ENCODE measurements at regions not wholly inside any gene's neighbourhood (a gene's known extent, or its start where the extent isn't known, plus 50 kb on each side); places are given as distances from the start of the nearest gene placed in this dataset.

DNA sequence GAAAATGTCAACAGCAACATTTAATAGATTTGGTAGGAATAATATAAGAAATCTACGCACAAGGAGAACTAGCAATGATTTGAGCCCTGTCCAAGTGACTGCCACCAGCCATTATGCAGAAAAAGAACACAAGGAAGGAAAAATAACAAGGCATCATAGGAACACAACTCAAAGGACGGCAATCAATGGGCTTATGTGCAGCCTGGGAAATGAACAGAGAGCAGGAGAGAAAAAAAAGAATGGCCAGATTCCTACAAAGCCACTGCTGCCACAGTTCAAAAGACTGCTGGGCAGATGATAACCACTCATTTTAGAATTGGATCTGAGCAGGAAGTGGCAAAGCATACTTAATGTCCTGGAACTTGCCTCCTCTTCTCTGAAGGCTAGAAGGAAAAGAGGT is 274.3 kb upstream of the CAMK1G start:
- Histone ChIP-seq H3K4ac (ENCODE audit: low read depth in 1 of 2, low read length in 2 of 2) (no peak overlapping the region), H2BK120ac (ENCODE audit: low read depth, low read length) (no peak overlapping the region), H2BK5ac (ENCODE audit: low read depth, low read length, poor library complexity, severe bottlenecking) (no peak overlapping the region), H4K8ac (ENCODE audit: low read length) (no peak overlapping the region), H3K23ac (ENCODE audit: low read length in 2 of 2) (no peak overlapping the region), H3K79me1 (replicated peaks; ENCODE audit: low read length, poor library complexity, severe bottlenecking) (no peaks in the 10 kb centered on the region), H2AK5ac (ENCODE audit: low read length, severe bottlenecking) (no peak overlapping the region), H3K4me2 (ENCODE audit: low read length, poor library complexity, severe bottlenecking) (no peak overlapping the region), H3K36me3 (ENCODE audit: control insufficient read depth in 1 of 2, insufficient read depth in 2 of 2, low read depth in 1 of 2, low read length in 2 of 2) (no peaks in the 10 kb centered on the region), H3K14ac (ENCODE audit: low read length in 2 of 2) (no peak overlapping the region), H3K4me1 (ENCODE audit: control insufficient read depth, insufficient read depth, low read depth, low read length) (no peaks in the 10 kb centered on the region), H3K9ac (ENCODE audit: low read length) (no peak overlapping the region), H3K9me3 (ENCODE audit: control insufficient read depth, low read length) (no peaks in the 10 kb centered on the region), H4K91ac (ENCODE audit: low read length) (no peak overlapping the region), H3K27me3 (ENCODE audit: control insufficient read depth in 1 of 2, insufficient read depth in 1 of 2, low read length in 2 of 2) (peaks cover 7 to 60% of the 10 kb centered on the region in 2 experiments), H3K27ac (ENCODE audit: low read length, poor library complexity, severe bottlenecking) (no peak overlapping the region), H2BK12ac (ENCODE audit: low read length in 2 of 2) (no peak overlapping the region), H2BK15ac (ENCODE audit: low read depth, poor library complexity, severe bottlenecking) (no peak overlapping the region), H3K18ac (ENCODE audit: low read depth in 1 of 2, low read length in 2 of 2) (no peak overlapping the region), H3K4me3 (ENCODE audit: insufficient read depth in 1 of 2, low read depth in 1 of 2, low read length in 2 of 2) (no peak overlapping the region), H2AFZ (ENCODE audit: low read depth, low read length) (no peak overlapping the region)
- WGBS: 80% methylated on average over 1 of the region's 2 CpGs
- no peak for DNase-seq

DNA sequence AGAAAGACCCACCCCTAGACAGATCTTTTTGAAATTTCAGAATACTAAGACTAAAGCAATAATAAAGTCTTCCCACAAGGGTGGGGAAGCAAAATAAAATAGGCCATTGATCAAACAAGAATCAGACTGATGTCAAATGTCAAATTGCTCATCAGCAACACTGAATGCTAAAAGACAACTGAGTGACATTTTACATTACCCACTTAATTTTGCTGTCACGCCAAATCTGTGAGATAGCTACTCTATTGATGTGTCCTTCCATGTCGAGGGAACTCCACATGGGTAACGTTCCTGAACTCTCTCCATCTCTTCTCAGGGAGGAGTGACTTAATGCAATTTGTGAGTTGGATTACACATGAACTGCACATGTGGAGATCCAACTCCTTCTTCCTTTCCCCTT is 271.7 kb upstream of the CAMK1G start:
- DNase-seq: no peak
- 82% methylated on average over 3 of the region's 3 CpGs for WGBS
- Histone ChIP-seq H3K18ac (ENCODE audit: low read depth in 1 of 2, low read length in 2 of 2) (no peak overlapping the region), H3K4me2 (ENCODE audit: low read length, poor library complexity, severe bottlenecking) (no peak overlapping the region), H4K8ac (ENCODE audit: low read length) (no peak overlapping the region), H3K9me3 (ENCODE audit: control insufficient read depth, low read length) (no peaks in the 10 kb centered on the region), H2BK12ac (ENCODE audit: low read length in 2 of 2) (no peak overlapping the region), H2AFZ (ENCODE audit: low read depth, low read length) (no peak overlapping the region), H2BK5ac (ENCODE audit: low read depth, low read length, poor library complexity, severe bottlenecking) (no peak overlapping the region), H3K36me3 (ENCODE audit: control insufficient read depth in 1 of 2, insufficient read depth in 2 of 2, low read depth in 1 of 2, low read length in 2 of 2) (no peaks in the 10 kb centered on the region), H3K79me1 (replicated peaks; ENCODE audit: low read length, poor library complexity, severe bottlenecking) (no peaks in the 10 kb centered on the region), H3K4ac (ENCODE audit: low read depth in 1 of 2, low read length in 2 of 2) (no peak overlapping the region), H3K23ac (ENCODE audit: low read length in 2 of 2) (no peak overlapping the region), H3K9ac (ENCODE audit: low read length) (no peak overlapping the region), H3K27ac (ENCODE audit: low read length, poor library complexity, severe bottlenecking) (no peak overlapping the region), H2BK15ac (ENCODE audit: low read depth, poor library complexity, severe bottlenecking) (no peak overlapping the region), H3K4me1 (ENCODE audit: control insufficient read depth, insufficient read depth, low read depth, low read length) (no peaks in the 10 kb centered on the region), H4K91ac (ENCODE audit: low read length) (no peak overlapping the region), H3K27me3 (ENCODE audit: control insufficient read depth in 1 of 2, insufficient read depth in 1 of 2, low read length in 2 of 2) (peaks cover 8 to 46% of the 10 kb centered on the region in 2 experiments), H2AK5ac (ENCODE audit: low read length, severe bottlenecking) (no peak overlapping the region), H3K14ac (ENCODE audit: low read length in 2 of 2) (no peak overlapping the region), H2BK120ac (ENCODE audit: low read depth, low read length) (no peak overlapping the region), H3K4me3 (ENCODE audit: insufficient read depth in 1 of 2, low read depth in 1 of 2, low read length in 2 of 2) (no peak overlapping the region)

DNA sequence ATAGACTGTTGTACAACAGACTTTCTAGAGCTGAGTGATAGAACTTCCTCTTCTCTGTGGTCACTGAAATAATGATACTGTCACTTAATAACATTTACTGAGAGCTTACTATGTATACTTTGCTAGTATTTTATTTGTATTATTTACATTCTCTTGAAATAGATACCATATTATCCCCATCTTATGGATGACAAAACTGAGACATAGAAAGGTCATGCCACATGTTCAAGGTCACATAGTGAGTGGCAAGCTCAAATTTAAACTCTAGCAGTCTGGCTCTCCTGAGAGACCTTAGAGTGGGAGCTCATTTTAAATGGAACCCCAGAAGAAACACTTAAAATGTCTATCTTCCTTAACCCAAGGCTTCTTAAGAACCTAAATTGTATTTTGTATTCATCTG is 266.6 kb upstream of the CAMK1G start:
- no peak overlapping the region for H2AFZ ChIP-seq (ENCODE audit: low read depth, low read length)
- no peak overlapping the region for H2AK5ac ChIP-seq (ENCODE audit: low read length, severe bottlenecking)
- no peak overlapping the region for H2BK15ac ChIP-seq (ENCODE audit: low read depth, poor library complexity, severe bottlenecking)
- H2BK12ac ChIP-seq (ENCODE audit: low read length in 2 of 2): no peak overlapping the region
- H3K4me2 ChIP-seq (ENCODE audit: low read length, poor library complexity, severe bottlenecking): no peak overlapping the region
- no peak overlapping the region for H3K27ac ChIP-seq (ENCODE audit: low read length, poor library complexity, severe bottlenecking)
- H3K9ac ChIP-seq (ENCODE audit: low read length): no peak overlapping the region
- H3K79me1 ChIP-seq (replicated peaks; ENCODE audit: low read length, poor library complexity, severe bottlenecking): no peaks in the 10 kb centered on the region
- H3K4me3 ChIP-seq (ENCODE audit: insufficient read depth in 1 of 2, low read depth in 1 of 2, low read length in 2 of 2): no peak overlapping the region
- peaks cover 8 to 10% of the 10 kb centered on the region in 2 experiments for H3K27me3 ChIP-seq (ENCODE audit: control insufficient read depth in 1 of 2, insufficient read depth in 1 of 2, low read length in 2 of 2)
- H4K8ac ChIP-seq (ENCODE audit: low read length): no peak overlapping the region
- no peak overlapping the region for H3K23ac ChIP-seq (ENCODE audit: low read length in 2 of 2)
- no peak for DNase-seq
- H4K91ac ChIP-seq (ENCODE audit: low read length): no peak overlapping the region
- H3K36me3 ChIP-seq (ENCODE audit: control insufficient read depth in 1 of 2, insufficient read depth in 2 of 2, low read depth in 1 of 2, low read length in 2 of 2): no peaks in the 10 kb centered on the region
- H3K4ac ChIP-seq (ENCODE audit: low read depth in 1 of 2, low read length in 2 of 2): no peak overlapping the region
- no peak overlapping the region for H3K18ac ChIP-seq (ENCODE audit: low read depth in 1 of 2, low read length in 2 of 2)
- no peak overlapping the region for H2BK5ac ChIP-seq (ENCODE audit: low read depth, low read length, poor library complexity, severe bottlenecking)
- no peaks in the 10 kb centered on the region for H3K9me3 ChIP-seq (ENCODE audit: control insufficient read depth, low read length)
- no peak overlapping the region for H2BK120ac ChIP-seq (ENCODE audit: low read depth, low read length)
- no peaks in the 10 kb centered on the region for H3K4me1 ChIP-seq (ENCODE audit: control insufficient read depth, insufficient read depth, low read depth, low read length)
- no peak overlapping the region for H3K14ac ChIP-seq (ENCODE audit: low read length in 2 of 2)

DNA sequence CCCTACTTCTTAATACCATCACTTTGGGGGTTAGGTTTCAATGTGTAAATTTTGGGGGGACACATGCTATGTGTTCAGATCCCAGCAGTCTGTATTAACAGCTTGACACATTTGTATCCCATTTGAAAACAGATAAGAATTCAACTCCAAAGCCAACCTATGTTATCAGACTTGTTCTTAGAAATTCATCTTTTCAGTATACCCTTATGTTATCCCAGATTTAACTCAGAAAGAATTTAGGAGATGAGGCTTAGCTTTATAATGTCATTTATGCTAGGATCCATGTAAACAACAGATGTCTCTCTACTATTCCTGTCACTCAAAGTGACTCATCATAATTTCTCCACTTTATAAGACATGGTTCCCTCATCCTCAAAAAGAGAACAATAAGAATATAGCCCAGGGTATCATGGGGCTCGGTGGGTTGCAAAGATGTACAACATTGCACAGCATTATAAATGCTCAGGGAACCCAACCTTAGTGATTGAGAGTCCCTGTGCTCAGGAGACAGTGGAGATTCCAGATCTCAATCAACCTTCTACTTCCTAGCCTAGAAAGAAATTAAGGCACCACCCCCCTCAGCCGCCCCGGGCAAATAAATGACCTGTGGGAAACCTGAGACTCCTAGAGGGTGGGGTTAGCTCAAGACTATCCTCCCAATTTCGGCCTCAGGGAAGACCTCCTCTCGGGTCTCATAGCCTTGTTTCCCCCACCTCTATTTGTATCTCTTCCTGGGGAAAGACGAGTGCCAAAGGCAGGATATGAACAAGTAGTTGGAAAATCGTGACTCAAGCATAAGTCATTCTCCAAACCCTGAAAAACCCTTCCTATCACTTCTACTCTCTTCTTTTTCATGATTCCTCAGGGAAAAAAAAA is 265.1 kb upstream of the CAMK1G start:
- Histone ChIP-seq H3K27me3 (ENCODE audit: control insufficient read depth in 1 of 2, insufficient read depth in 1 of 2, low read length in 2 of 2) (peaks cover 7 to 8% of the 10 kb centered on the region in 2 experiments), H3K4me3 (ENCODE audit: insufficient read depth in 1 of 2, low read depth in 1 of 2, low read length in 2 of 2) (no peak overlapping the region), H3K4me2 (ENCODE audit: low read length, poor library complexity, severe bottlenecking) (no peak overlapping the region), H3K4ac (ENCODE audit: low read depth in 1 of 2, low read length in 2 of 2) (no peak overlapping the region), H2BK15ac (ENCODE audit: low read depth, poor library complexity, severe bottlenecking) (no peak overlapping the region), H4K91ac (ENCODE audit: low read length) (no peak overlapping the region), H4K8ac (ENCODE audit: low read length) (no peak overlapping the region), H3K9ac (ENCODE audit: low read length) (no peak overlapping the region), H2BK120ac (ENCODE audit: low read depth, low read length) (no peak overlapping the region), H3K27ac (ENCODE audit: low read length, poor library complexity, severe bottlenecking) (no peak overlapping the region), H3K4me1 (ENCODE audit: control insufficient read depth, insufficient read depth, low read depth, low read length) (no peaks in the 10 kb centered on the region), H3K79me1 (replicated peaks; ENCODE audit: low read length, poor library complexity, severe bottlenecking) (no peaks in the 10 kb centered on the region), H2AK5ac (ENCODE audit: low read length, severe bottlenecking) (no peak overlapping the region), H3K18ac (ENCODE audit: low read depth in 1 of 2, low read length in 2 of 2) (no peak overlapping the region), H3K9me3 (ENCODE audit: control insufficient read depth, low read length) (no peaks in the 10 kb centered on the region), H2BK5ac (ENCODE audit: low read depth, low read length, poor library complexity, severe bottlenecking) (no peak overlapping the region), H2AFZ (ENCODE audit: low read depth, low read length) (no peak overlapping the region), H2BK12ac (ENCODE audit: low read length in 2 of 2) (no peak overlapping the region), H3K23ac (ENCODE audit: low read length in 2 of 2) (no peak overlapping the region), H3K36me3 (ENCODE audit: control insufficient read depth in 1 of 2, insufficient read depth in 2 of 2, low read depth in 1 of 2, low read length in 2 of 2) (no peaks in the 10 kb centered on the region), H3K14ac (ENCODE audit: low read length in 2 of 2) (no peak overlapping the region)
- 70% methylated on average over 5 of the region's 7 CpGs for WGBS
- DNase-seq: no peak

Measured in mesenchymal stem cell (in vitro differentiated cells and primary cell).